ENCODE measurements at regions not wholly inside any gene's neighbourhood (a gene's known extent, or its start where the extent isn't known, plus 50 kb on each side); places are given as distances from the start of the nearest gene placed in this dataset.

DNA sequence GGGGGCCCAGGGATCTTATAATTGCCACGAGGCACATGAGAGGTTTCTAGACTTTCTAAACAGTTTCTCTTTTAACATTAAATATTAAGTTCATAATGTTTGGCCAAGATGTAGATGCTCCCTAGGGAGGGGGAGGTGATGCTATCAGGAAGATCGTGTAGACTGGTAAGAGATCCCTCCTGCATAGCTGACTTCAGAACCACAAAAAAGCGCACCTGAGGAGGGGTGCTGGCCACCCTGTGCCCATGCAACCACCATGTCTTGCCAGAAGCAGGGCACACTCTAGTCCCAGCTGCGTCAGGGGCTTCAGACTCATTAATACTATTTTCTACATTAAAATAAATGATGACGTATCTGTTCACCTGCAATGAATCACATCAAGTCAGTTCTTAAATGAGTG is 103.4 kb upstream of the SLC35G4 start:
- TF ChIP-seq, protein P1, sequence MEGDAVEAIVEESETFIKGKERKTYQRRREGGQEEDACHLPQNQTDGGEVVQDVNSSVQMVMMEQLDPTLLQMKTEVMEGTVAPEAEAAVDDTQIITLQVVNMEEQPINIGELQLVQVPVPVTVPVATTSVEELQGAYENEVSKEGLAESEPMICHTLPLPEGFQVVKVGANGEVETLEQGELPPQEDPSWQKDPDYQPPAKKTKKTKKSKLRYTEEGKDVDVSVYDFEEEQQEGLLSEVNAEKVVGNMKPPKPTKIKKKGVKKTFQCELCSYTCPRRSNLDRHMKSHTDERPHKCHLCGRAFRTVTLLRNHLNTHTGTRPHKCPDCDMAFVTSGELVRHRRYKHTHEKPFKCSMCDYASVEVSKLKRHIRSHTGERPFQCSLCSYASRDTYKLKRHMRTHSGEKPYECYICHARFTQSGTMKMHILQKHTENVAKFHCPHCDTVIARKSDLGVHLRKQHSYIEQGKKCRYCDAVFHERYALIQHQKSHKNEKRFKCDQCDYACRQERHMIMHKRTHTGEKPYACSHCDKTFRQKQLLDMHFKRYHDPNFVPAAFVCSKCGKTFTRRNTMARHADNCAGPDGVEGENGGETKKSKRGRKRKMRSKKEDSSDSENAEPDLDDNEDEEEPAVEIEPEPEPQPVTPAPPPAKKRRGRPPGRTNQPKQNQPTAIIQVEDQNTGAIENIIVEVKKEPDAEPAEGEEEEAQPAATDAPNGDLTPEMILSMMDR (IDR thresholded peaks at IDR 0.05): no peak
- no peak for TF ChIP-seq POLR2A (IDR thresholded peaks at IDR 0.05)
